ENCODE measurements at regions not wholly inside any gene's neighbourhood (a gene's known extent, or its start where the extent isn't known, plus 50 kb on each side); places are given as distances from the start of the nearest gene placed in this dataset.

DNA sequence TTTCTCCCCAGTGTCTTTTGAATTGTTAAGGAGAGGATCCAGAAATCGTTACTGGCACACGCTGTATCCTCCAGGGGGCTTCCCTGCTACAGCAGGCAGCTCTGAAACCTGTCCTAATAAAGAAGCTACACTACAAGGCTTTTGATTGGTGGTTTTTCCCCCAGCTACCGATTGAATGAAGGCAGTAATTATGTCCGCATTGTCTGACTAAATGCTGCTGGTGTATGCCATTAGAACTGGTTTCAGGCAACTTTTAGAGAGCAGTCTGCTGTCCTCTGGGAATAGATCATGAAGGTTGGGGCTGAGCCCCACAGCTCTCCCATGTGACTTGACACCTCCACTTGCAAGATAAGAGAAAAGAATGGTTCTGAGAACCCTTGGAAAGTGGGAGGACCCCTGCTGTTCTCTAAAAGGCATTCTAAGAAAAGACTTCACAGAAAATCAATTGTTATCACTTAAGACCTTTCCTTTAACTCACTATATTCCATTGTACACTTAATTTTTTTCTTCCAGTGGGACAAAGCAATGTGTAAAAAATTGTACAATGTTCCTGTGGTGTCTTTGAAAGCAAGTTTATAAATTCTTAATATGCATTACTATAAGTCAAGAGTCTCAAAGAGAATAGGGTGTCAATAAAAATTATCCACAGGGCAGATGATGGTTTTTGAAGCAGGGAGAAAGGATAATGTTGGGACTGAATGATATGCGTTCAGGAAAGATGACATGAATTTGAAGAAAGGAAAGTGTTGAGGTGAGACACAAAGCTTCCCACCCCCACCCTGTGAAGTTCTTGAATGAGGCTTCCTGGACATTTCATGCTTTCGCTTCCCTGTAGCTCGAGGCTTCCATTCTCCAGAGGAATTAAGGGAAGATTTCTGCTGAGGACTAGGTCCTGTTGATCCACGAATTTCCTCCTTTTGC is 53.0 kb upstream of the DAZL start:
- DNase-seq (ENCODE audit: low read depth) = no peak

DNA sequence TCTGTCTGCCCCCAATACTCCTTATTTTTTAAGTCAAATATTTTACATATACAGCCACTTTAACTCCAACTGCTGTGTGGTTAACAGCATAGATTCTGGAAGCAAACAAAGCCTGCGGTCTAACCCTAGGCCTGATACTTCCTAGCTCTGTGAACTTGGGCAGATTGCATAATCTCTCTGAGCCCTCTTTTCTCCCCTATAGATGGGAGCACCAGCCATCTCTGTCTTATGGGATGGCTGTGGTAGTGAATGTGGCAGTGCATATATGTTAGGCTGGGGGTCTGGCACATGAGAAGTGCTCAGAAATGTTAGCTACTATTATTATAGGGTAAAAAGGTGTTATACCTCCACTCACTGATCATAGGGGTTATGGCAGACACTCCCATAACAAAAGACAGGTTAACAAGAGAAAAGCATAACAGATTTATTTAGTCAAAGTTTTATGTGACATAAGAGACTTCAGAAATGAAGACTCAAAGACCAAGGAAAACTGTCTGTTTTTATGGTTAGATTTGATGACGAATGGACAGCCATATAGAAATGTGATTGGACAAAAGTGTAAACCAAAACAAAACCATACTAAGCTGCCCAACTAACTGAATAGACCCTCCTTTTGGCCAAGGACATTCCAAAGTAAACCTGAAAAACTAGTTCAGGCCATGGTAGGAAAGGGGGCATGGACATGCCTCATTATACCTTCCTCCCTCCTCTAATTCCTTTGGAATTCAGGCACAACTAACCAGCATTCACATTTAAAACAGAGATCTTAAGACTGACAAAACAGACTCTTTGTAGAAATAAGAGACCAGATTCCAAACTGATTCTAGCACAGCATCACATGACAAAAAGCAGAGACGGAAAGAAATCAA is 53.9 kb upstream of the DAZL start:
- no peak for DNase-seq (ENCODE audit: low read depth)

DNA sequence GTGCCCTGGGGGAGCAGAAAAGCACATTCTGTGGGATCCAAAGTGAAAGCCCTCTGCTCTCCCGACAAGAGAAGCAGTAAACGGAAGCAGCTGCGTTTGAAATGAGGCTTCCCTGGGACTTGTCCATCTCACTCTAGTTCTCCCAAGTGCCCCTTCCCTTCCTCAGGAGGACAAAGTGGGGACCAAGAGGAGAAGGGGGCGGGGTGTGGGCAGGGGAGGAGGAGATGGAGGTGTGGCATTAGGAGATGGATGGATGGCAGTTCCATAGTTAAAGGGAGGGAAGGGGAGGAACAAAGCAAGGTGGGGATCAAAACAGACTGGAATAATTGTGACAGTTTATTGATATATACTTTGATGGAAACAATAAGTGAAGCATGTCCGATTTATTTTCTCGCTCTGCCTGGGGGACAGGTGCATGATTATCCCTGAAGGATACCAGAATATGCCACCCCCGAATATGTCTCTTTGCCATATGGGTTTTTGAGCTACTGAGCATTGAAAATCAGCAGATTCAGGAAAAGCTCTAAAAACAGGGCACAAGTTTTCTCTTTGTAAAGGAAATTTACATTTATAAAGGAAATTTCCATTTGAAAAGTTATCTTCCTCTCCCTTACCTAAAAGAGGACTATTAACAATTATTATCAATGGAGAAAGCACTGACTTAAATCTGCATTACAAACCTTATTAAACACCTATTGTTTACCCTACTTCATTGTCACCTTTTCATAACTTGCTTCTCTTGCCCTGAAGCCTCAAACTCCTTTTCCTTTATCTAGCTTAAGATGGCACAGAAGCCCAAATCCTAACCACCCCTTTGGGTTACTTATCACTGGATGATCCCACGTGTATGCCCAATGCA is 58.9 kb upstream of the DAZL start:
- DNase-seq (ENCODE audit: low read depth) = no peak

DNA sequence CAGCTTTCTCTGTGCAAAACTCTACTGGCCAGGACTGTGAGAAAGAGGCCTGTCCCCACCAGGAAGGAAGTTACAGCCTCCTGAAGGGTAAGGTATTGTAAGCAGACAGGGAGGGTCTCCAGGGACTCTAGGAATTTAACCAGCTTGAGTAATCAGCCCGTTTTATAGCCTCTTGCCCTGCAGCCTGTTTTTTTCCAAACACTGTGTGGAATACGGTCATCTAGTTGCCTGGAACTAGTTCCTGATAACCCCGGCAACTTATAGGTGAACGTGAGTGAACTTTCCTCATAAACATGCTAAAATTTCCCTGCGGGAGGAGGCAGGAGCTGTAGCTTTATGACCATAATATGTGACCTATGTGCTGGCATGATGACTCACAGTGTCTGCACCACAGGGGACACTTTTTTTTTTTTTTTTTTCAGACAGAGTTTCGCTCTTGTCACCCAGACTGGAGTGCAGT is 60.1 kb upstream of the DAZL start:
- DNase-seq (ENCODE audit: low read depth) = no peak

DNA sequence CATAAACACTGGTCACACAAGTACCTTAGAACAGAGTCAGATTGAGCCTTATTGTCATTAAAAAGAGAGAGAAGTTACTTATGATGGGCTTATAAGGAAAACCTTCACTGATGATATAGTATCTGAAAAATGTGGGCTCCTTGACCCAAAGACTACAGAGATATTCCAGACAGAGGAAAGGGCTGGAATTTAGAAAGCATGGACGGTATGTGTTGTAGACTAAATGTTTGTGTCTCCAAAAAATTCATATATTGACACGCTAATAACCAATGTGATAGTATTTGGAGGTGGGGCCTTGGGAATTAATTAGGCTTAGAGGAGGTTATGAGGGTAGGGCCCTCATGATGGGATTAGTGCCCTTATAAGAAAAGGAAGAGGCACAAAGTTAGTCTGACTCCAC is 61.0 kb upstream of the DAZL start:
- no peak for DNase-seq (ENCODE audit: low read depth)

DNA sequence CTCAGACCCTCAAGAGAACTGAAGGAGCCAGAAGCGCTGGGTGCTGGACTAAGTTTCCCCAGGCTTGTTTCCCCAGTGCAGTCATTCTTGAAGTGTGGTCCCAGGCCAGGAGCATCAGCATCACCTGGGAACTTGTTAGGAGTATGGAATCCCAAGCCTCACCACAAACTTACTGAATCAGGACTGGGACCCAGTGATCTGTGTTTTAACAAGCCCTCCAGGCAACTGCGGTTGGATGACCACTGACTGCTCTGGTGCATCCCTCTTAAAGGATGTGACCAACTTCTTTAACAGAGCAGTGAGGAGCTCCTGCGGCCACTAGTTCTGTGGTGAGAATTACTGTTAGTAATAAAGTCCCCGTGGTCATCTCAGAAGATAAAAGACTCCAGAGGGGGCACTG is 62.4 kb upstream of the DAZL start:
- no peak for DNase-seq (ENCODE audit: low read depth)

DNA sequence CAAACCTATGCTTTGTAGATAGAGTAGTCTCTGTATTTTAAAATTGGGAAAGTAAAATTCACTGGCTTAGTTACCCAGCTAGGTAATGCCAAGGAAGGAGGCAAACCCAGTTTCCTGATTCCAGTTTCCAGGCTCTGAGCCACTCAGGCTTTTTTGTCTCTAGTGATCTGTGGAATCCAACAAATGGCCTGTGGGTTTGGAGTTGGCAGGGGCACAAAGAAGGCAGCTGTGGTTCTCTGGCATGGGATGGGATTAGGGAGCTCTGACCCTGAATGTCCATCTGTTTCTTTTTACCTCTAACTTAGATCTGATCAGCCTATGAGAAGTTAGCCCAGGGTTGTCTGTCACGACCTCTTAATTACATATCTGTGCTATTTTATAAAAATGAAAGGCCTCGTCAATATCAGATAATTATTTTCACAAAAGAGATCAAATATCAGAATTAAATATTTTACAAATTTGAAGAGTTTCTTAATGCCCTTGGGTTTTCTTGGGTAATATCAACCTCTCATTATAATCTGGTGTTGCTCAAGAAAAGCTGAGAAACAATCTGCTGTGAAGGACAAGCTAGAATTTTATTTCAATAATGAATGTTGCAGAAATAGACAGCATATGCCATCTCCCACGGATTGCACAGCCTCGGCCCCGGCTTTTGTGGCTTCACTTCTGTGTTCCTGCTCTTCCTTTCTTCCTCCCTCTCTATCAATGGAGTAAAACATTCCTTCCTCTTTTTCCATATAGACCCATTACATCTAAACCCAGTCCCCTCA is 63.7 kb upstream of the DAZL start:
- no peak for DNase-seq (ENCODE audit: low read depth)

DNA sequence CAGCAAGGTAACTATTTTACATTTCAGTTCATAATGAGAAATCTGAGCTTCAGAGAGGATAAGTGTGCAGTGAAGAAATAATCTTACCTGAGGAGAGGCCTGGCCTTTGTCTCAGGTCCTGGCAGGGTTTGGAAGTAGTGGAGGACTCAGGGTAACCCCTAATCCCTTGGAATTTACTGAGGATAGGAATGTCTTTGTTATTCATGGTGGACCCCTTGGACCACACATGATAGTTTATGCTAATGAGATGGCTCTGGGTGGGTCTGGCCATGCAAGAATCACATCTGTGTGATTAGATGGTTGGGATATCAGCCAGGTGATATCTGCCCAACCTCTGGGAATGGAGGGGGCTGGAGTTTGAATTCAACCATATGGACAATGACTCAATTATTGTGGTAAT is 65.0 kb upstream of the DAZL start:
- no peak for DNase-seq (ENCODE audit: low read depth)

DNA sequence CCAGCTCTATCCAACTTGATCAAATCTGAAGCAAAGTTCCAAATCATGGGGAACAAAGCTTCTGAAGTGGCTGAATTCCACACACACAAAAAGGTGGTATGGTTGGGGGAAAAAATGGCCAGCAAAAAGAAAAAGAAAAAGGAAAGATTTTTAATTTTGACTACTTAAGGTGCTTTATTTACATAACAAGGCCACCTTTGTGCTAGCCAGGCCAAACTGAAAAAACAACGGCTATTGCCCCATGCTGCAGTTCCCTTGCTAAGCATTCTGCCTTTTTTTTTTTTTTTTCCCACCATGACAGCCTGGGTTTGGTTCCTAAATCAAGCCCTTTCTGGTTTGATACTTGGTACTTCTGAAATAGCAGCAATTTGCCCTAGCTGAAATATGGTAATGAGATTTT is 66.5 kb upstream of the DAZL start:
- DNase-seq (ENCODE audit: low read depth) = no peak

DNA sequence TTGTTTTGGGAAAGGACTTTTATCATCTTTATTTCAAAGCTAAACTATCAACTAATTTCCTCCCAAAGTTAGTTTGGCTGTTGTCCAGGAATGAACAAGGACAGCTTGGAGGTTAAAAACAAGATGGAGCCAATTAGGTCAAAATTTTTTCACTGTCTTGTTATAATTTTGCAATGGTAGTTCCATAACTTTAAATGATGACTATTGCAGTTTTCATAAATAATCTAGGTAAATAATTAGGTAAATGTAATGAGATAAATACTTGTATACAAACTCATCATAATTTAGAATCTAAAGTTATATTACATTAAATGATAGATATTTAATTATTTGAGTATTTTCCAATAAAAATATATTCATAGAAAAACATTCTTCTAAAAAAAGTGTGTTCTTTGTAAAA is 68.3 kb upstream of the DAZL start:
- no peak for DNase-seq (ENCODE audit: low read depth)

DNA sequence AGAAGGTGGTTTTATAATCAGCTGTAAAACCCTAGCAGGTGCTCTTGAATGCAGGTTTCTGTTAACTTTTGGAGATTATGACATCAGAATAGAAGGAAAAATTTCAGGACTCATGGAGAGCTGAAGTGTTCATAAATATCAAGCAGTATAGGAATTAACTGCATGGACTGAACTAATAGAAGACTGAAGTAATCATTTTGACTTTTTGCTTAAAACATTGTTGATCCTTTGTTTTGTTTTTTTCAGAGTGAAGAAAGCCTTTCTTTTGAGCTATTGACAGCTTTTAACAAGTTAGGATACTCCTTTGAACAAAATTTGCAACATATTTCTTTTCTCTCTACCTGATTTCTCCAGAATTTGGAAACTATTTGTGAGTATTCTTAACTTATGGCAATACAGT is 70.6 kb upstream of the DAZL start:
- DNase-seq (ENCODE audit: low read depth) = no peak

DNA sequence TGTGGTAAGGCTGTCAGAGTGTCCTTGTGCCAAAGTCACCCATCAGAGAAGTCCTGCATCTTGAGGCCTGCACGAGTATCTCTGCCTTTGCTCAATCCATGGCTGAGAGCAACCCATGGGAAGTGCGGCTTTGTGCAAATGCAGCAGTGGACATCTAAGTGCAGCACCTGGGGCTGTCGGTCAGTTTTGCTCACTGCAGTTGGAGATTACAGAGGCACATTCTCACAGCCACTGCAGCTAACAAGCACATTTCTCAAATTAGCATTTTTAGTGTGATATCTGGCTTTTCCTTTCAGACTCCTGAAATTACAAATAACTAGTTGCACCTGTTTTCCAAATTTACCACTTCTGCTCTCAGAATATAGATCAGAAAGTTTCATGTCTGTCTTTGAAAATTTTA is 81.5 kb upstream of the DAZL start:
- DNase-seq (ENCODE audit: low read depth) = no peak

DNA sequence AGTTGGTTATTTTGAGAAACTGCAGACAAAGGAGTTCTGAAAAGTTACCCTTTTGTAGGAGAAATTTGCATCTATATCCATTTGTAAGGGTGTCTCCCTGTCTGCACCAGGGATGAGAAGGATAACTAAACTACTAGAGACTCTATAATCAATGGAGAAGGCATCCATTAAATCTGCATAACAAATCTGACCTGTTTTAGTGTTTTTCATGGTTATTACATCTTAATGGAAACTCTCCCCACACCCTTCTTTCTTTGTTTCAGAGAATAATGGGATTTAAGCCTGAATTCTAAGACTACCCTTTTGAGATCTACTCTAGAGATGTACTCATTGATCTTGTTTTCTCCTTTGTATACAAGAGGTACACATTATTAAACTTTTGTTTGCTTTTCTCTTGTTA is 82.0 kb upstream of the DAZL start:
- DNase-seq (ENCODE audit: low read depth) = no peak

DNA sequence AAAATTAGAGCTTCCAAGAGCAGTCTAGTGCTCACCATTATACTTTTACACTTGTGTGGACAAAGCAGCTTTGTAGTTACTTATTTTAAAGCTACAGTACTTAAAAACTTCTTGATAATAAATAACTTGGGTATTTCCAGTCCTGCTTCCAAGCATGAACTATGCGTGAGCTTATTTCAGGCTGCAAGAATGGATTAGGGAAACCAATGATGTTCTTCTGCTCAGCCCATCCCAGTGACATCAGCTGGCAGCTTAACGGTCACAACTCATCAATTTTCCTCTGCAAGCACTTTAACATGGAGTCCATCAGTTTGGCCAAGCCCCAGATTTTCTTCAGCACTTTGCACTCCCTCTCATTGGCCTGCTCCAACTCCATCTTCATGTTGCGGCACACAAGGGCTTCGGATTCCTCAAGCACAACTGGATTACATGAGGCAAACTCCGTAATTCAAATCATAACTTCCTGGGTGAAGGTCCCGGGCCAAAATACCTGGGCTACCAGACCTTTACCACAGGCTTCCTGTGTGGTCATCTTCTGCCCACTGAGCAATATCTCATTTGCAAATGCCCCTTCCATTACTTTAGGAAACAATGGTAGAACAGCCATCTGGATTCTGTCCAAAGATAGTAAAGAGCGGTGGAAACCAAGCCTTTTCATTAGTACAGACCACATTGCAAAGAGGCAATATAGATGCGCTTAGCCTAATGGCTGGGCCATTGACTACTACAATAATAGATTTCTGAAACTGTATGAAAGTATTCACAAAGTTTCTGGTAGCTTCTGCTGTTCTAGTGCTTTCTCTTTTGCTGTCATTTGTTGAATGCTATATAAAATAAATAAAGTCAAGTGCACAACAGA is 87.5 kb upstream of the DAZL start:
- DNase-seq (ENCODE audit: low read depth) = no peak

DNA sequence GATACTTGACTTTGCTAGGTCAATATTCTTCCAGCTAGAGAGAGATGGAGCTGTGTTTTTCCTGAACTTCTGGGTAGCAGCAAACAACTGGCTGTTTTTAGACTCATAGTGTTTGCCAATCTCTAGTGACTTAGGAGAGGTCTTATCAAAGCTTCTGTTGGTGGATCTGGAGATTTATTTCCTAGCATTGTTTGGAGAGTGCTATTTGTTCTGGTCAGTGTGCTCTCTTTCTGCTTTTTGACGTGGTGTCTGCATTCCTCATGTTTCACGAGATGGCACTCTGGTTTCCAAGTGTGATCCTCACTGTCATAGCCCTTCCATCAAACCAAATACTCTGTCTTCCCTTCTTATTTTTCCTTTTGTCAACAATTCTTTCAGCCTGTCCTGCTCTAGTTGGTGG is 88.6 kb upstream of the DAZL start:
- no peak for DNase-seq (ENCODE audit: low read depth)

DNA sequence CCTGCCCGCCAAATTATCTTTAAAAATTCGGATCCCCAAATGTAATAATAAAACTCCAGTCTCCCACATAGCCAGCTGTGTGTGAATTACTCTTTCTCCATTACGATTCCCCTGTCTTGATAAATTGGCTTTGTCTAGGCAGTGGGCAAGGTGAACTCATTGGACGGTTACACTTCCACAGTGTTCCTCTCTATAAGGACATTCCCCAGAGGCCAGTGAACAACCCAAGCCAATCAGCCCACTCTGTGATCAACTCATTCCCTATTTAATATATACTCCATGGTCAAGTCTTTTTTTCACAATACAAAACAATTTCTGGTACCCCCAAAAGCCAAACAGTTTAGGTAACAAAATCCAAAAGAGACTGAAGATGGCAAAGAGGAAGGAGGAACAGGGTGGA is 90.5 kb upstream of the DAZL start:
- no peak for DNase-seq (ENCODE audit: low read depth)

DNA sequence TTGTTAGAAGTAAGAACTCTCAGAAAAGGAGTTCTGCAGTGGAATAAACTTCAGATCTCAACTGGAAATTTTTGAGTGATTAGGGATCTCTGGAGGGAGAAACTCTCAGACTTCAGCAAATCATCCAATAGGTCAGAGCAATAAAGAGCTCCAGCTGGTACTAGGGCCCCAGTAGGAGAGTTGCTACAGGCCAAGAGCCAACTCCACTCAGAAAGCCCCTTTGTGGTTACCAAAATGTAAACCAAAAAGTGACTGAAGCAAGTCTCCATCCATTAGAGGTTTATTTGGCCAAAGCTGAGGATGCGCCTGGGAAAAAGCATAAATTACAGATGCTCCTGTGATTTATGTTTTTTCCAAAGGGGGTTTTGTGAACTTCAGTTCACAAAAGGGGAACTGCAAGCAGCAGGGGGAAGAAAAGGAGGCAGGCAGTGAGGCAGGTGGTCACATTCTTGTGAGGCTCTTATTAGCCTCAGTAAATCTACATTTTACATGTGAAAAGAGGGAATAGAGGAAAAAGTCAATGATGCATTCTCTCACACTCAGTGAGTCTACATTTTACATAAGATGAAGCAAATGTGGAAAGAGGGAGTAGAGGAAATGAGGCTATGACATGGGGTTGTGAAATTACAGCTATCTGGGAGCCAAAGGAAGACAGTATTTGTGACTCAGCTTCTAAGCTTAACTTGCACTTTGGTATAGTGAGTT is 92.4 kb upstream of the DAZL start:
- DNase-seq (ENCODE audit: low read depth) = no peak

DNA sequence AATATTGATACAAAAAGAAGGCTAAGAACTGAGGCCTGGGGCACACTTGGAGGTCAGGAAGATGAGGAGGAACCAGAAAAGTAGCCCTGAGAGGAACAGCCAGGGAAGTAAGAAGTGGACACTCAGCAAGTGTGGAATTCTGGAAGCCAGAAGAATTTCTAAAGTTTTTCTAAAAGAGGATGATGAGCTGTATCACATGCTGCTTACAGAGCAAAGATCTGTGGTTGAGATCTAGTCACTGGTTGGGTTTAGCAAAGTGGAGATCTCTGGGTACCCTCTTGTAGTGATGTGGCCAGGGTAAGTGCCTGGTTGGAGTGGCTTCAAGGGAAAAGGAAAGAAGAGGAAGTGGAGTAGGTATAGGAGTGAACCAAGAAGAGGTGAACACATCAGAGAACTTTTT is 95.4 kb upstream of the DAZL start:
- DNase-seq (ENCODE audit: low read depth) = no peak

DNA sequence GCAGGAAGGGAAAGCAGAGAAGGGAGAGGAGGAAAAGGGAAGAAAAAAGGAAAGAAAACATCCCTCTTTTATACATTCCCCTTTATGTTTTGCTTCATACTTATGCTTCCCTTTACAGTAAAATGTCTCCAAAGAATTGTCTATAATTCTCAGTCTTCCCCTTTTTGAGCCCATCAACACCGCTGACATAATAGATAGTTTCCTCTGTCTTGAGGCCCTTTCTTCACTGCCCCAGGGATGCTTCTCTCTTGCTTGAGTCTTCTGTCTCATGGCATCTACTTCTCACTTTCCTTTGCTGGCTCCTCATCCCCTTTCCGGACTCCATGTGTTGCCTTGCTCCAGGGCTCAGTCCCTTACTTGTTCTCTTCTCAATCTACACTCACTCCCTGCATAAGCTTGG is 99.7 kb upstream of the DAZL start:
- no peak for DNase-seq (ENCODE audit: low read depth)

DNA sequence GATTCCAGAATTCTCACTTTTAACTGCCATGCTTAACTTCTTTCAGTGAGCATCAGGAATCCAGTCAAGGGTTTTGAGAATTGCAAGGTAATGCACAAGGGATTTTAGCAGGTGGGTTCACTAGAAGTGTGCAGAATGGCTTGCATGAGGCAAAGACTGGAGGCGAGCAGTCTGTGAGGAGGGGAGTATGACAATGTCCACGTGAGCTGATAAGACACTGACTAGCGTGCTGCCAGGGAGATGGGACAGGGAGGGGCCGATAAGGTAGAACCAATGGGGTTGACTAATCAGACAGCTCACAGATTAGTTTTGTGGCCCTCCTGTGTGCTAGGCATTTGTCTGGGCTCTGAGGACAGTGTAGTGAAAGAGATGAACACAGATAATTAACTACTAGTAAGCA is 102.0 kb upstream of the DAZL start:
- DNase-seq (ENCODE audit: low read depth) = no peak
